Activated T-cell treated with anti-CD3 and anti-CD28 coated beads, Interleukin-2, amount 50 U/mL, for 4 hours (primary cell): ENCODE measurements at regions not wholly inside any gene's neighbourhood (a gene's known extent, or its start where the extent isn't known, plus 50 kb on each side); places are given as distances from the start of the nearest gene placed in this dataset.

Source experiments
- ATAC-seq, 2 donors: fragments of 200-7000 bp; cut with Tn5 transposase; one replicate each; pipeline ENCODE4 v1.10.0; 2021
- DNase-seq: peaks from one replicate; pipeline ENCODE4 v3.0.0-alpha.2; 2020
- H3K27me3 Mint-ChIP-seq: one replicate; pipeline ENCODE4 v1.8.0; 2021; ENCODE audit warnings: low read depth, mixed read lengths
- H3K36me3 Mint-ChIP-seq: one replicate; pipeline ENCODE4 v1.8.0; 2022; ENCODE audit warnings: mixed read lengths; ENCODE audit not compliant: insufficient read depth
- H3K4me1 Mint-ChIP-seq: one replicate; pipeline ENCODE4 v1.8.0; 2021; ENCODE audit warnings: low read depth, mixed read lengths
- H3K4me3 Mint-ChIP-seq: one replicate; pipeline ENCODE4 v1.8.0; 2021; ENCODE audit warnings: mild to moderate bottlenecking, moderate library complexity, mixed read lengths
- H3K9me3 Mint-ChIP-seq: one replicate; pipeline ENCODE4 v1.8.0; 2021; ENCODE audit warnings: mixed read lengths

DNA sequence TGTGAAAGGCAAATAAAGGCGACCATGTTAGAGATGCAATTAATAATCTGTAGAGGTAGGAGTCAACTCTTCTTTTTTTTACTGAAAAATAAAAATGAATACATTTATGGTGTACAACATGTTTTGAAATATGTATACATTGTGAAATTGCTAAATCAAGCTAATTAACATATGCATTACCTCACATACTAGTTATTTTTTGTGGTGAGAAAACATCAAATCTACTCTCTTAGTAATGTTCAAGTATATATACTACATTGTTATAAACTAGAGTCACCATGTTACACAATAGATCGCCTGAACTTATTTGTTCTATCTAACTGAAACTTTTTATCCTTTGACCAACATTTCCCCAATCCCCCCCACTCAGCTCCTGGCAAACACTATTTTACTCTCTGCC is 143.2 kb downstream of the POU4F1 start:
- Mint-ChIP-seq H3K4me1 (no peaks in the 10 kb centered on the region), H3K36me3 (no peaks in the 10 kb centered on the region), H3K4me3 (no peak overlapping the region), H3K9me3 (no peaks in the 10 kb centered on the region), H3K27me3 (no peaks in the 10 kb centered on the region)
- no peak for ATAC-seq
- DNase-seq: no peak

DNA sequence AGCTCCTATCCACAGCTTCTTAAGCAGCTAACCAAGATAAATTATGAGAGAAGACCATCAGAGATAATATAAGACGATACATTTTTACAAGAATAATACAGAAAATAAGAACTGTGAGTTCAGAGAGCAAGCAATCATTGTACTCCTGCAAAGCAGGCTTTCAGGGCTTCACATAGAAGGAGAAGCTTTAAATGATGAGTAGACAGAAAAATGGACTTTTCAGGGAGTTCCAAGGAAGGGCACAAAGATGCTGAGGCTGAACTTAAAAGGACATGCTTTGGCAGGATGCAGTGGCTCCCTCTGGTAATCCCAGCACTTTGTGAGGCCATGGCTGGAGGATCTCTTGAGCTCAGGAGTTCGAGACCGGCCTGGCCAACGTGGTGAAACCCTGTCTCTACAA is 159.5 kb downstream of the POU4F1 start:
- H3K27me3 Mint-ChIP-seq: no peaks in the 10 kb centered on the region
- no peak for ATAC-seq
- no peaks in the 10 kb centered on the region for H3K9me3 Mint-ChIP-seq
- no peak overlapping the region for H3K4me3 Mint-ChIP-seq
- no peak for DNase-seq
- no peaks in the 10 kb centered on the region for H3K4me1 Mint-ChIP-seq
- no peaks in the 10 kb centered on the region for H3K36me3 Mint-ChIP-seq

GRCh38 chr13:78437781-78438180 is 165.6 kb downstream of the POU4F1 start:
- Mint-ChIP-seq H3K27me3 (no peaks in the 10 kb centered on the region), H3K9me3 (no peaks in the 10 kb centered on the region)
- ATAC-seq: no peak

GRCh38 chr13:78436311-78436710 is 167.0 kb downstream of the POU4F1 start:
- Mint-ChIP-seq H3K9me3 (no peaks in the 10 kb centered on the region), H3K36me3 (no peaks in the 10 kb centered on the region), H3K27me3 (no peaks in the 10 kb centered on the region), H3K4me1 (no peaks in the 10 kb centered on the region), H3K4me3 (no peak overlapping the region)
- DNase-seq (no peak), ATAC-seq (no peak)

More at GRCh38 chr13:78437781-78438180, 165.6 kb downstream of the POU4F1 start:
- no peaks in the 10 kb centered on the region for H3K36me3 Mint-ChIP-seq
- no peak overlapping the region for H3K4me3 Mint-ChIP-seq
- no peaks in the 10 kb centered on the region for H3K4me1 Mint-ChIP-seq
- DNase-seq: no peak

GRCh38 chr13:78431328-78431727 is 172.0 kb downstream of the POU4F1 start:
- Mint-ChIP-seq H3K9me3 (no peaks in the 10 kb centered on the region), H3K4me1 (no peaks in the 10 kb centered on the region), H3K4me3 (no peak overlapping the region), H3K36me3 (no peaks in the 10 kb centered on the region), H3K27me3 (no peaks in the 10 kb centered on the region)
- DNase-seq (no peak), ATAC-seq (no peak)

- no peaks in the 10 kb centered on the region for H3K36me3 Mint-ChIP-seq
- no peaks in the 10 kb centered on the region for H3K9me3 Mint-ChIP-seq
- no peaks in the 10 kb centered on the region for H3K4me1 Mint-ChIP-seq
- ATAC-seq (no peak), DNase-seq (no peak)
- no peak overlapping the region for H3K4me3 Mint-ChIP-seq
- H3K27me3 Mint-ChIP-seq: no peaks in the 10 kb centered on the region
These were observed 172.5 kb downstream of the POU4F1 start for GRCh38 chr13:78430811-78431210.

GRCh38 chr13:78430166-78430791 is 173.1 kb downstream of the POU4F1 start:
- ATAC-seq: no peak
- no peak overlapping the region for H3K4me3 Mint-ChIP-seq

DNA sequence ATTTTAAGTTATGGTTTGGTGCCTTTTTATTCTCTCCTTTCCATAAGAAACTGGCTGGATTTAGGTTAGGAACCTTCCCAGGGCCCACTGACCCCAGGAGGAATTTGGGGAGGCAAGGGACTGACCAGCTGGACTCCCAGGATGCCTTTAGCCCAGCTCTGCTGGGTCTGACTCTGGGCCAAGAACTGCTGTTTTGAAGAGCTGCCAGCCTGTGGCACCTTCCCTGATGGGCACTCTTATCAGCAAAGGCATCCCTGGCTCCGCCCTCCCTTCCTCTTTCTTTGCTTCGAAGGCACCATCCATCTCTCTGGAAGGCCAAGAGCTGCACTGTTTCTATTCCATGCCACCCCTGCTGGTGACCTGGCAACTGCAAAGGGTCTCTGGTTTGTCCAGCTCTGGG is 174.7 kb downstream of the POU4F1 start:
- no peak overlapping the region for H3K4me3 Mint-ChIP-seq
- H3K36me3 Mint-ChIP-seq: no peaks in the 10 kb centered on the region
- H3K27me3 Mint-ChIP-seq: no peaks in the 10 kb centered on the region
- DNase-seq: no peak
- H3K9me3 Mint-ChIP-seq: no peaks in the 10 kb centered on the region
- ATAC-seq: no peak
- no peaks in the 10 kb centered on the region for H3K4me1 Mint-ChIP-seq

More at GRCh38 chr13:78430166-78430791, 173.1 kb downstream of the POU4F1 start:
- no peaks in the 10 kb centered on the region for H3K4me1 Mint-ChIP-seq
- DNase-seq: no peak
- no peaks in the 10 kb centered on the region for H3K27me3 Mint-ChIP-seq
- no peaks in the 10 kb centered on the region for H3K9me3 Mint-ChIP-seq
- H3K36me3 Mint-ChIP-seq: no peaks in the 10 kb centered on the region

- H3K27me3 Mint-ChIP-seq: no peaks in the 10 kb centered on the region
- no peak for ATAC-seq
- H3K4me1 Mint-ChIP-seq: no peaks in the 10 kb centered on the region
- no peak for DNase-seq
- H3K36me3 Mint-ChIP-seq: no peaks in the 10 kb centered on the region
- H3K9me3 Mint-ChIP-seq: no peaks in the 10 kb centered on the region
- H3K4me3 Mint-ChIP-seq: no peak overlapping the region
These were observed 177.2 kb downstream of the POU4F1 start for GRCh38 chr13:78426183-78426582.

GRCh38 chr13:78420814-78421213 is 182.5 kb downstream of the POU4F1 start:
- no peak overlapping the region for H3K4me3 Mint-ChIP-seq
- no peaks in the 10 kb centered on the region for H3K4me1 Mint-ChIP-seq
- no peaks in the 10 kb centered on the region for H3K27me3 Mint-ChIP-seq
- no peak for DNase-seq
- no peaks in the 10 kb centered on the region for H3K9me3 Mint-ChIP-seq
- no peak for ATAC-seq
- no peaks in the 10 kb centered on the region for H3K36me3 Mint-ChIP-seq

DNA sequence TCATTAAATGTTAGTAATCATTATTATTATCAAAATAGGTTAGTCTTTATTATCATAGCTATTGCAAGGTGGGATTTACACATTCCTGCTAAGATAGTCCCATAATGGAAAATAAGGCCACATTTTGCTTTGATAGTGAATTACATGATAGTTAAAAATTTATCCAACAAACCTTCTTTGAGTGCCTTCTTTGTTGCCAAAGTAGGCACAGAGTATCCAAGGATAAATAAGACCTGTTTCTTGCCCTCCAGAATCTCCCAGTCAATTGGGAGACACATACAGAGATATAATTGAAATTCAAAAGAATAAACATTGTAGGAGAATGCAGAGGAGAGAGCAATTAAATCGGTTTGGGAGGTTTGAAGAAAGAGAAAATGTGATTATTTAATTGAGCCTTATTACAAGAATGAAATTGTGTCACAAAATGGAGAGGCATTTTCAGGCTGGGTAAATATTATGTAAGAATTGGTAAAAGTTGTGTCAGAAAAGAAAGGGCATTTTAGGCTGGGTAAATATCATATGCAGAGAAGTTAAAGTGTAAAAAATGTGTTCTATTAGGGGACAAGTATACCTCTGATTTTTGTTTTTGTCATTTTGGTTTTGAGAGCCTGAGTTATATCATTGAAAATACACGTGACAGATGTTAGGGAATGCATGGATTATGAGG is 189.3 kb downstream of the POU4F1 start:
- ATAC-seq: no peak
- no peaks in the 10 kb centered on the region for H3K9me3 Mint-ChIP-seq
- no peaks in the 10 kb centered on the region for H3K4me1 Mint-ChIP-seq
- no peak overlapping the region for H3K4me3 Mint-ChIP-seq
- no peaks in the 10 kb centered on the region for H3K36me3 Mint-ChIP-seq
- DNase-seq: no peak
- H3K27me3 Mint-ChIP-seq: peaks cover 2% of the 10 kb centered on the region

DNA sequence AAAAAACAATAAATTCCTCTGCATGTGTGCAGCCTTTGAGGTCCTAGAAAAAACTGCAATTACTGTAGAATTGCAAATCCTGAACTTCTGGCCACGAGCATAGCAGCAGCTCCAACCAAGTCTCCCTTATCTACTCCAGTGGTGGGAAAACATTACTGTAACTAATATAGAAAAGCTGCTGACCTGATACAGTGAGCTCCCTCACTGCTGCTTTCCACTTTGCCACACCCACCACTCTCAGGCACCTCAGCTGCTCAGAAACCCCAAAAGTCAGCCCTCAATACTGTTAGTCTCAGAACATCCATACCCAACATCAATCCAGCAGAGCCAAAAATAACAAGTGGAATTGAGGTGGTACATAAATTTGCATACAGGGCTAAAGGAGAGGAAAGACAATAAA is 192.5 kb downstream of the POU4F1 start:
- H3K4me3 Mint-ChIP-seq: no peak overlapping the region
- DNase-seq (no peak), ATAC-seq (no peak)
- no peaks in the 10 kb centered on the region for H3K4me1 Mint-ChIP-seq
- no peaks in the 10 kb centered on the region for H3K9me3 Mint-ChIP-seq
- no peaks in the 10 kb centered on the region for H3K36me3 Mint-ChIP-seq
- peaks cover 2% of the 10 kb centered on the region for H3K27me3 Mint-ChIP-seq

- Mint-ChIP-seq H3K36me3 (no peaks in the 10 kb centered on the region), H3K4me1 (no peaks in the 10 kb centered on the region), H3K27me3 (peaks cover 2% of the 10 kb centered on the region), H3K4me3 (no peak overlapping the region), H3K9me3 (no peaks in the 10 kb centered on the region)
- ATAC-seq: no peak
- no peak for DNase-seq
These were observed 193.2 kb downstream of the POU4F1 start for GRCh38 chr13:78410164-78410563.

DNA sequence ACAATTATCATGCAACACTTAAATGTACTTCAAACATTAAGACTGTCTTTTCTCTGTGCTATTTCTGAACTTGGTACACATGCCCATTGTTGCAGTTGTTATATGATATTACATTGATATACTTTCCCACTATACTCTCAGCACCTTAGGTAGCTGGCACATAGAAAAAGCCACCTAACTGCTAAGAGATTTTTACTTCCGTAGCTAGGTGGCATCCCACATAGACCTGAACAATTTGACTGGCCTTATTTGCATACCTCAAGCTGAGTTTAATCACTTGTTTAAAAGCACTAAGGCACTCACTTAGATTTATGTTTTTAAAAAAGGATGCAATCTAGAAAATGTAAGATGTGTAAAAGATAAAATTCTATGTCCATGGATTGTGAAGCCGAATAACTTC is 194.2 kb downstream of the POU4F1 start:
- Mint-ChIP-seq H3K27me3 (peaks cover 2% of the 10 kb centered on the region), H3K4me1 (no peaks in the 10 kb centered on the region), H3K4me3 (no peak overlapping the region), H3K9me3 (no peaks in the 10 kb centered on the region), H3K36me3 (no peaks in the 10 kb centered on the region)
- DNase-seq (no peak), ATAC-seq (no peak)

GRCh38 chr13:78404846-78405360 is 198.4 kb downstream of the POU4F1 start:
- DNase-seq (no peak), ATAC-seq (no peak)
- Mint-ChIP-seq H3K27me3 (no peaks in the 10 kb centered on the region), H3K4me3 (no peak overlapping the region), H3K4me1 (no peaks in the 10 kb centered on the region), H3K36me3 (no peaks in the 10 kb centered on the region), H3K9me3 (no peaks in the 10 kb centered on the region)
